ENCODE measurements at regions not wholly inside any gene's neighbourhood (a gene's known extent, or its start where the extent isn't known, plus 50 kb on each side); places are given as distances from the start of the nearest gene placed in this dataset.

DNA sequence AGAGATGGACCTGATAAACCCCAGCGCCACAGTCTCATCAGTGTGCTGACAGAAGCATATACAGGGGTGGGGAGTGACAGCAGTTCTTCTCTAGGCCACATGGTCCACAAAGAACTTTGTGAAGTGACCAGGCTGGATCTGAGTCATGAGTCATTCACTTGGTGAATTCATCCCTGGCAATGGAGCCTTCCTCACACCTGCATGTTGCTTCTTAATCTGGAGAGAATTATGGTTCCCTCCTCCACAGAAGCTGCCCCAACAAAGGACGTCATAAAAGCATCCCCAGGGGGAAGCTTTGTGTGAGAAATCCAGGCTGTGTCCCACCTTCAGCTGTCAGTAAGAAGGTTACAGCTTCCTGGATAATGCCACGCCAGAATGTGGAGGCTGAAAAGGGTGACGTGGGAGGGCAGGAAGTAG is 215.6 kb upstream of the MAF start:
- no peak for FAIRE-seq

DNA sequence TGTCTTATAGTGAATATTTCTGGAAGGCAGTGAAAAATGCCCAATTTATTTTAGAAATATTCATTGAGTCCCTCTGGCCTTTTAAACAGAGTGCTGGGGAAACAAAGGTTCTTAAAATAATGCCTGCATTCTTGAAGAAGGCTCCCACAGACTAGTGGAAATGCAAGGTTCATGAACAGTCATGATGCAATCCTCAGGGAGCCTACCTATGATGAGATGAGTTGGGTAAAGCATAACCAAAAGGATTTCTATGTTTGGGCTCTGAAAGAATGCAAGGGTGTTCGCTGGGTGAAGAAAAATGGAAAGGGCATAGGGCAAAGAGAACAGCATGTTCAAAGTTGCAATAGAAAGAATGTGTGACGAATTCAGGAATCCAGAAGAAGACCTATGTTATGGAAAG is 214.5 kb upstream of the MAF start:
- FAIRE-seq (no peak), DNase-seq (ENCODE audit: insufficient read length, low spot score) (no peak)

More for the DNA sequence above, 215.6 kb upstream of the MAF start:
- no peak for DNase-seq (ENCODE audit: insufficient read length, low spot score)

DNA sequence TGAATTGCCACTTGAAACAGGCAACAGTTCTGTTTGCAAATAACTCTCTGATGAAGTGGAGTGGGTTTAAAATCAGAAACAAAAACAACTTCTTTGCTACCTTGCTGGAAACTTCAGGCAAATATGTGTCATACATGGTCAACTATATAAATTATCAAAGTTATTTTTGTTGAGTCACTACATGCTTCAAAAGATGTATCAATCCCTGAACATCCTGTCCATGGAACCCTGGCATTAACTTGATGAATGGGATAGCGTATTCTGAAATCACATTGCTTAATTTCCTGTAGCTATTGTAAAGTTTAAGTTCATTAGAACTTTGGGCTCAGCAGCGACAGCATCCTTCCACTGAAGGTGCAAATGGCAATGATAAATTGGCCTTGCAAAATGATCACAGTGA is 213.6 kb upstream of the MAF start:
- no peak for FAIRE-seq
- DNase-seq (ENCODE audit: insufficient read length, low spot score), result no peak

DNA sequence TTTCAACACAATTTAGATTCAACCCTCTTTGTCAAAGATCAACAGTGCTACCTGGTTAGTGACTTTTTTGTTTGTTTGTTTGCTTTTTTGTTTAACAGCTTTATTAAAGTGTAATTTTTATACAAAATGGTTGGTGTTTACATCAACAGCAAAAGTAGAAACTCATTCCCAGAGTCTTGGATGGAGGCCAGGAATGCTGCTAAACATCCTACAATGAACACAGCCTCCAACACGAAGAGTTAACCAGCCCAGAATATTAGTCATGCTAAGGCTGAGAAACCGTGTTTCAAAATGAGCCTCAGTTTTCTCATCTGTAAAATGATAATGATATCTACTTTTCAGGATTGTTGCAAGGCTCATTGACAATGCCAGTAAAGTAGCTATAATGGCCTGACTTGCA is 211.0 kb upstream of the MAF start:
- DNase-seq (ENCODE audit: insufficient read length, low spot score) (no peak), FAIRE-seq (no peak)

DNA sequence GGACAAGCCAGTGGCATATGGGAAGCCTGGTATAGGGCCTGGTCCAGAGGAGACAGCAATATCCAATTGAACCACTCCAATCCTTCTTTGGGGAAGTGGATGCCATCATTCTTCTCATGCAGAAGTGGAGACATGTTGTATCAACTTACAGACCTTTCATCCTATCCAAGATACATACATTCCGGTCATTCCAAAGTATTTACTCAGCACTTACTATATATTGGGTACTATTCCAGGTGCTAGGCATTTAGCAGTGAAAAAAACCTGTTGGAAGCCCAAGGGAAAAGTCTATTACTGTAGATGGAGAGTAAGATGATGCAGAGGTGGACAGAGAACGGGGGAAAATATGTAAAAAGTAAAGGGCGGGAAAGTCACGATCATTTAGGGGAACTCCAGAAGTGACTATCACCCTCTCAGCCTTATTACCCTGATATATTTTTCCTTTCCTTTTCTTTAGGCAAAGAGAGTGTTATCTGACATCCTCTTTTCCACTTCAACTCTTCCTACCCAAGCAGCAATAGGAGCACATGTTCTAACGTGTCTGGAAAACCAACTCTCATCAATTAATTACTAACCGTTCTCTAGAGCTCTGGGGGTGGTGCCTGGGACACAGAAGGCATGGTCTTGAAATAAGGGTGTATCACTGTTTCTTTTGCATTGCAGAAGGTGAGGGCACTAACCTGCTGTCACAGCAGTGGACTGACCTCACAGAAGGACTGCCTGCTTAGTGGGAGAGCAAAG is 210.1 kb upstream of the MAF start:
- no peak for DNase-seq (ENCODE audit: insufficient read length, low spot score)
- no peak for FAIRE-seq

DNA sequence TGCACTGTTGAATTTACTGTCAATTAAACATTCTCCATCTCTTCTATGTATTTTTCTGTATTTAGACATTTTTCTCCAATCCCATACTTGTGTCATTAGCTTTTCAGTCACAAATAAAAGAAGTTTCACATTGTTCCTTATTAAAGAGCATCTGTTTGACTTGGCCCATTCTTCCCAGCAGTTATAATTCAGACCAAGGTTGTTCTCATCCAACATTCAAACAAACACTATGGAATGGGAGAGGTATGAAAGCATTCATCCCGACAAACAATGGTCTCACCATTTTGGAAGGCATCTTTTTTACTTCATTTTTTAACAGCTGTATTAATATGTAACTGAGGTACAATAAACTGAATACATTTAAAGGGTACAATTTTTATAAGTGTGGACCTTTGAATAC is 208.8 kb upstream of the MAF start:
- no peak for DNase-seq (ENCODE audit: insufficient read length, low spot score)
- FAIRE-seq, result no peak

DNA sequence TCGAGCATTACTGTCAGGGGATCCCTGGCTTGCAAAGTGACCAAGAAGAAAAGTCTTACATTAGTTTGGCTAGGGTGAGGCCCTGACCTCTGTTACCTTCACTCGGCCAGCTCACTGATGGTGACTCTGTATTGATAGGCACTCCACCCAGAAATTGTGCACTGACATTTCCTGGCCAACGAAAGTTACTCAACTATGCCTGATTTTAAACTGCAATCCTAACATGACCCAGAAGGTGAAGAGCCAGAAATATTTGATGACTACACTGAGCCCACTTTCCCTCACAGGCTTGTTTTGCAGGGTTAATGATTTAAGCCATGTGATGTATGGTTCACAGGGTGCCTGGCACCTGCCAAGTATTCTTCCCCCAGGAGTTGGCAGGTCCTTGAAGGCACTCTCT is 208.2 kb upstream of the MAF start:
- no peak for FAIRE-seq
- no peak for DNase-seq (ENCODE audit: insufficient read length, low spot score)

DNA sequence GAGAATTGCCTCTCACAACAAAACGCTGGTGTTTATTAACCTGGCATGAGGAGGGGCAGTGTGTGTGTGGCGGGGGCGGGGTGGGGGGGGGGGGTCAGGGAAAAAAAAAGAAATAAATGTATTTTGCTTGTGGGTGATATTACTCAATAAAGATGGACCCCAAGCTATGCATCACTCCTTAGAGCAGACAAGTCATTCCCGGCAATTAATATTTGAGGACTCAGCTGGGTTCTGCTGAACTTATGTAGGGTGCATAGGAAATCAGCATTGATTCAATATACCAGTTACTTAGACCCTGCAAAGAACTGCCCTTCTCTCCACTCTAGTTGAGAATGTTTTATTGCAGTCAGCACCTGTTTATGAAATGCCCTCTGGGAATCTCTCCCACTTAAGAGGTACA is 206.2 kb upstream of the MAF start:
- DNase-seq (ENCODE audit: insufficient read length, low spot score) (no peak), FAIRE-seq (no peak)

DNA sequence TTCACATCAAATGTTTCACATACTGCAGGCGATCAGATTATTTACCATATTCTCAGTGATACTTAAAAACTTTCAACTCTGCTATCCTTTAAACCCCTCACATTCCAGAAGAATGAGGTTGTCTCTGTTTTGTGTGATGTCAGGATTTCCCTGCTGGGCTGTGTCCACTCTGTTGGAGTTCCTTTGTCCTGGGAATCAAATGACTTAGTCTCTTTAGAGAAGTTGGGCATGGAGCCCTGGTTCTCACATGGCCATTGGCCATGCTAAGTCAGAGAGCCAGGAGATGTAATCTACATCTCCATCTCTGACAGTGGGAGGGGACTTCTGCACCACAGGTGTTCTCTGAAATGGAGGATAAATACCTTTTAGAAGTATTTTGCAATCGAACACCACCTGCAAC is 205.1 kb upstream of the MAF start:
- DNase-seq (ENCODE audit: insufficient read length, low spot score), result no peak

GRCh38 chr16:79801646-79802045 is 201.1 kb upstream of the MAF start:
- DNase-seq (ENCODE audit: insufficient read length, low spot score), result no peak
- FAIRE-seq, result no peak

More for the DNA sequence above, 205.1 kb upstream of the MAF start:
- no peak for FAIRE-seq

DNA sequence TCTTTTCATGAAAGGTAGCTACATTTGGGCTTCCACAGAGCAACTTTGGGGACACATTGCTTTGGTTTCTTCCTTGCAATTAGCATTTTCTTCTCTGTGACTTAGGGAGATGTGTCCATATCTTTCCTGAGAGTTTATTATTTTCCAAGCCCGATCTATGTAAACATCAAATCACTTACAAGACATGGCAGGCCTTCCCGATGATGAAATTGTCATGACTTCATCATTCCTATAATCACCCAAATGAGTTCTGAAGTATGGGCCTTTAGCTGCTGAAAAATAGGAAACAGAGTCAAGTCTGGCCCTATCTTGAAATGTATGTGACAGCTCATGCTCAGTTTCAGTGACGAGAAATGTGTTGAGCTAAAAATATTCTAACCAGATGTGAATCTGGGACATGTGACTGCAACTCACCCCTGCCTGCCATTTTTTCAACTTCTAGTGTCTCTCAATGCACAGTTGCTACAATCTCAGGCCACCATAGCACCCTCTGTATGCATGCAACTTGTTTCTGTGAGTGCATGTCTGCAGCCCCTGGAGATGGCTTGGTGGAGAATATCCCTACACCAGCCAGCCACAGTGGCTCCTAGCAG is 199.6 kb upstream of the MAF start:
- FAIRE-seq, result no peak
- no peak for DNase-seq (ENCODE audit: insufficient read length, low spot score)

DNA sequence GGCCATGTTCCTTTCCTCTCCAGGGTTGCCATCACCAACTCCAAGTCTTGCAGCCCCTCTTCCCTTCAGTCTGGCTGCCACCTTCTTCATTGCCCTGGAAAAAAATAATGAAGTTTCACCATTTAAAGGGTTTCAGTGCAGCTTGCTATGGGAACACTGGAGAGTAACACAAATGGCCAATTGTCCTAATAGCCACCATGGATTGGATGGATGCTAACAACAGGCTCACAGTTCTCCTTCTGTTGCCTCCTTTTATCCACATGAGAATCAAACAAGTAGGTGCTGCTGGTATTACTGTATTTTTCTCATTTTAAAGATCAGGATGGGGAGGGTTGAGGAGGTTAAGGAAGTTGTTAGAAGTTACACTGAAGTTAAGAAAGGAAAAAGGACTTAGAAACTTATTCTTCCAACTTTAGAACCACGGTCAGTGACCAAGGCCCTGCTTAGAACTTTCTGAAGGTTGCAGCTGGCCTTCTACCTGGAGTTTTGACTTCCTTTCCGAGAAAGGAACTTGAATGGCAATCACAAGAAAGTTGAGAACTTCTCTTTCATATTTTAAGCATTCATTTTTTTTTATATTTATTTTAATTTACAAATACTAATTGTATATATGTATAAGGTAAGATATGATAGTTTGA is 198.0 kb upstream of the MAF start:
- FAIRE-seq, result no peak

GRCh38 chr16:79797486-79797885 is 196.9 kb upstream of the MAF start:
- FAIRE-seq, result no peak
- DNase-seq (ENCODE audit: insufficient read length, low spot score), result no peak

More for the DNA sequence above, 198.0 kb upstream of the MAF start:
- DNase-seq (ENCODE audit: insufficient read length, low spot score), result no peak

DNA sequence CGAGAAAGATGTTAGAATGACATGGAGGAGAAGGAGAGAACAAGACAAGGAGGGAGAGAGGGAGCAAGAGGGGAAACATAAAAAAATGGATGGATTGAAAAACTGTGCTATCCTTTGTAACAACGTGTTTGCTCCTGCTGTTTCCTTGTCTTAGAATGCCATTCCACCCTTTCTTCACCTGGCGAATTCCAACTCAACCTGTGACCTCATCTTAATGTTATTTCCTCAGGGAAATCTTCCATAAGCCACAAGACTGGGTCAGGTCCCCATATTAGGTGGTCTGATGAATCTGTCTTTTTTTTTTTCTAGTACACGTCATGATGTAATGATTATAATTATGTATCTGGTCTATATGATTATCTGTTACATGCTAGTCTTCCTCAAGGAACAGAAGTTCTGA is 195.0 kb upstream of the MAF start:
- FAIRE-seq (no peak), DNase-seq (ENCODE audit: insufficient read length, low spot score) (no peak)

DNA sequence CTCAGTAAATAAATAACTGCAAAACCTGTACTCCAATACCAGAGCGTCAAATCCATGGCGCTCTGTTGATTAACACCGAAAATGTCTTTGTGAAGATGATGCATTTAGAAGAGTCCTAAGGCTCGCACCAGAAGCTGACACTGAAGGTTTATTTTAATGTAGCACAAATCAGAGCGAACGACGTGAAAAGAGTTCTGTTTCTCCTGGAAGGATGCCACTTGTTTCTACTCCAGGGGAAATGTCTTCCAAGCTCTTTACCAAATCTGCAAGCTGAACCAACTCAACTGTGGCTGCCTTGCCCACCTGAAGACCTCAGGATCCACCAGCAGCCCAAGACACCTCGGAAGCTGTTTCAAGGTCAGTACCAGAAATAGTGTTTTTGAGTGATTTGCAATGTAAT is 194.4 kb upstream of the MAF start:
- DNase-seq (ENCODE audit: insufficient read length, low spot score), result no peak
- FAIRE-seq, result no peak

DNA sequence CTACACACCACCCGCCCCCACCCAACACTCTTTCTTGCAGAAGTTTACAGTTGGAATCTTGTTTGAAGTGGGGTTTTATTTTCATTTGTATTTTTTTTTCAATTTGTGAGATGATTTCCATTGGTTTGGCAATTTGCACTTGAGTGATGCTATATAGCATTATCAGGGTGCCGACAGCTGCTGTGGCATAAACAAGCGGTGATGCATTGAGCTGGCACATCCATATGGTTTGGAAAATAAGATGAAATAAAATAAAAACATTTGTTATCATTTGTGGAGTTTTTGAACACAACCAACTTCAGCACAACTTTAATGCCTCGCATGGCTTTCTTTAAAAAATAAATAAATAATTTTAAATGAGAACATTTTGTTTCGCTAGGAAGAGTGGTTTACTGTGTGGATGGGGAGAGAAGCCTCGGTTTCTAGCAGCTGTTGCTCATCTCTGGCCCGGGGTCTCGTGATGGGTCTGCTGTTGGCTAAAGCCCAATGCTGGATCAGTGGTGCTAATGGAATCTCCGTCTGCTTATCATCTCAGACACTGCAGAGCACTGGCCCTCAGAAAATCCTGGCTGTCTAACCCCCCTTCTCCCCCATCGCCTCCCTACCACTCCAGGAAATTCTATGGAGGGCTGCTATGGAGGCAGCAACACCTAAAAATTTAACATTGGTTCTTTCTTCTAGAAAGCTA is 192.3 kb upstream of the MAF start:
- FAIRE-seq (no peak), DNase-seq (ENCODE audit: insufficient read length, low spot score) (no peak)

GRCh38 chr16:79792076-79792475 is 191.5 kb upstream of the MAF start:
- DNase-seq (ENCODE audit: insufficient read length, low spot score), result no peak
- no peak for FAIRE-seq

DNA sequence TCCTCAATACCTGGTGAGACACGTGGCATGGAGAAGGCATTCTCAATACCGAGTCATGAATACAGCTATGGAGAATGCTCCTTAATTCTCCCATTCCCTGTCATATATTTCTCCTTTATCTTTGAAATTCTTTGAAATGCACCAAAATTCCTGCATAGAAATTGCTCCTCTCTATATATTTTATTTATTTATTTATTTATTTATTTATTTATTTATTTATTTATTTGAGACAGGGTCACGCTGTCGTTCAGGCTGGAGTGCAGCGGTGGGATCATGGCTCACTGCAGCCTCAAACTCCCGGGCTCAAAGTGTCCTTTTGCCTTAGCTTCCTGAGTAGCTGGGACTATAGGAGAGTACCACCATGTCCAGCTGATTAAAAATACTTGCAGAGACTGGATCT is 190.3 kb upstream of the MAF start:
- no peak for DNase-seq (ENCODE audit: insufficient read length, low spot score)
- no peak for FAIRE-seq

- DNase-seq (ENCODE audit: insufficient read length, low spot score) (no peak), FAIRE-seq (no peak)
These were observed 188.4 kb upstream of the MAF start for GRCh38 chr16:79788949-79789348.

DNA sequence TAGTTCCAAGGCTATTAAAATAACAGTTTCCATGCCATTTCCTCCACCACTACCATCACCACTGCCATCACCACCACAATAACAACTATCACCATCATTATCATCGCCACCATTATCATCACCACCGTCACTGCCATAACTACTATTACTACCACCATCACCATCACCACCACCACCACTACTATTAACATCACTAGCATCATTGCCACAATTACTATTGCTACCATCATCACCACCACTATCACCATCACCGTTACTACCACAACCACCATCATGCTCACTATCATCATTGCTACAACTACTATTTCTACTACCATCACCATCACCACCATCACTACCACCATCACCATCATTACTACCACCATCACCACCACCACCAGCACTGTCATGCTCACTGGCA is 185.9 kb upstream of the MAF start:
- no peak for FAIRE-seq
- no peak for DNase-seq (ENCODE audit: insufficient read length, low spot score)

DNA sequence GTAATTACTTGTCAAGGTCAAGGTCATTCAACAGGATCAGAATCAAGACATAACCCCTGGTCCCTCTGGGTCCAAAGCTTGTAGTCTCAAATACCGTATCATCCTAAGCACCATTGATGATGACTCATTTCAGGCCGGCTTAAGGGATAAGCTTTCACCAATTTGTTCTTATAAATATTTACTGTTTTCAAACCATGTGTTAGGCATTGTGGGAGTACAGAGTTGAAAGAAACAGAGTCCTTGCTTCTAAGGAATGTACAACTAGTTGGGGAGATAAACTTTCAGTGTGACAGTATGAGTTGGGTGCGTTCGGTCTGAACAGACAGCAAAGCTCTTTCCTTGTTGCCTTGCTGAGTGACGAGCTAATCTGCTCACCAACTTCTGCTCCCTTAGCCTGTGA is 183.5 kb upstream of the MAF start:
- FAIRE-seq (no peak), DNase-seq (ENCODE audit: insufficient read length, low spot score) (no peak)

DNA sequence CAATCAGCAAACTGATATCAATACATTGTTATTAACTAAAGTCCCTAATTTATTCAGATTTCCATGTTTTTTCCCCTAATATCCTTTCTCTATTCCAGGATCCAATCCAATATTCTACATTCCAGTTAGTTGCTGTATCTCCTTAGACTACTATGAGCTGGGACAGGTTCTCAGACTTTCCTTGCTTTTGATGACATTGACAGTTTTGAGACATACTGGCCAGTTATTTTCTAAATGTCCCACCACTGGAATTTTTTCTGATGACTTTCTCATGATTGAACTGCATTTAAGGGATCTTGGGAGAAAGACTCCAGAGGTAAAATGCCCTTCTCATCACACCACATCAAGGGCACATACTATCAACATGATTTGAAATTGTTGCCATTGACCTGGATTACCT is 177.1 kb upstream of the MAF start:
- no peak for FAIRE-seq
- DNase-seq (ENCODE audit: insufficient read length, low spot score), result no peak
